ENCODE measurements at regions not wholly inside any gene's neighbourhood (a gene's known extent, or its start where the extent isn't known, plus 50 kb on each side); places are given as distances from the start of the nearest gene placed in this dataset.

GRCh38 chrX:150007356-150007755, 69.1 kb upstream of the EOLA2 start:
- no peak for TF ChIP-seq CTCF (IDR thresholded peaks at IDR 0.05; ENCODE audit: poor library complexity)
- TF ChIP-seq EZH2 (IDR thresholded peaks at IDR 0.05; ENCODE audit: borderline replicate concordance), result no peak
